H1 (cell line): ENCODE measurements at regions not wholly inside any gene's neighbourhood (a gene's known extent, or its start where the extent isn't known, plus 50 kb on each side); places are given as distances from the start of the nearest gene placed in this dataset.

Source experiments
- CTCF ChIA-PET: fragments of 300-600 bp; sonication (Branson Sonifier 250); formaldehyde crosslinking; loops from one replicate; lab custom pipeline; 2021; ENCODE audit not compliant: partially characterized antibody; lab: Charles Lee
- POLR2A ChIA-PET: fragments of 300-600 bp; sonication (Branson Sonifier 250); formaldehyde crosslinking; loops from one replicate; lab custom pipeline; 2021; ENCODE audit warnings: inconsistent platforms; ENCODE audit not compliant: partially characterized antibody; lab: Charles Lee
- DNase-seq, 2 experiments: peaks; one replicate each; pipeline versions ENCODE4 v3.0.0 to v3.0.0-alpha.2; 2010 to 2022; ENCODE audit warnings: low spot score in 2 of 2, low read depth in 1 of 2, mixed read lengths in 1 of 2
- FAIRE-seq: peaks from 2 replicates; lab custom pipeline; 2011; peaks lifted over from hg19 to GRCh38; lab: Jason Lieb, UNC
- H2AFZ ChIP-seq: 2 replicates; pipeline ENCODE4 v1.8.1; 2012; ENCODE audit warnings: low read length, inconsistent platforms
- H2AK5ac ChIP-seq: 2 replicates; pipeline ENCODE4 v1.6.1; 2013; ENCODE audit warnings: low read depth, low read length
- H2BK120ac ChIP-seq: replicated peaks from 2 replicates; pipeline ENCODE3; 2013; ENCODE audit warnings: low read depth, low read length, inconsistent platforms
- H2BK12ac ChIP-seq: 2 replicates; pipeline ENCODE4 v1.6.1; 2013; ENCODE audit warnings: low read depth, low read length
- H2BK15ac ChIP-seq: 2 replicates; pipeline ENCODE4 v1.6.1; 2013; ENCODE audit warnings: low read length
- H2BK20ac ChIP-seq: 2 replicates; pipeline ENCODE4 v1.6.1; 2013; ENCODE audit warnings: low read length
- H2BK5ac ChIP-seq: 2 replicates; pipeline ENCODE4 v1.6.1; 2013; ENCODE audit warnings: low read depth, low read length
- H3K14ac ChIP-seq: 2 replicates; pipeline ENCODE4 v1.6.1; 2013; ENCODE audit warnings: inconsistent platforms; ENCODE audit not compliant: insufficient read length
- H3K18ac ChIP-seq: 2 replicates; pipeline ENCODE4 v1.6.1; 2013; ENCODE audit warnings: low read length; ENCODE audit errors: extremely low read depth
- H3K23ac ChIP-seq: 2 replicates; pipeline ENCODE4 v1.6.1; 2013; ENCODE audit warnings: inconsistent platforms; ENCODE audit not compliant: insufficient read length
- H3K23me2 ChIP-seq: 2 replicates; pipeline ENCODE4 v1.6.1; 2013; ENCODE audit warnings: low read depth, low read length
- H3K27ac ChIP-seq: 2 replicates; pipeline ENCODE4 v1.6.1; 2011; ENCODE audit warnings: low read depth, low read length, inconsistent platforms
- H3K27me3 ChIP-seq, 4 experiments: replicated peaks in 1 of 4; 1 replicate in 1 of 4; 2 replicates in 3 of 4; pipeline versions ENCODE4 v1.6.1 to v1.8.1; 2011 to 2013; ENCODE audit warnings: low read length in 3 of 4, mild to moderate bottlenecking in 3 of 4, inconsistent platforms in 2 of 4, mixed read lengths in 2 of 4, moderate library complexity in 1 of 4; ENCODE audit not compliant: control insufficient read depth in 3 of 4, insufficient read depth in 3 of 4; ENCODE audit errors: extremely low read depth in 1 of 4
- H3K36me3 ChIP-seq, 4 experiments: 2 replicates each; pipeline versions ENCODE4 v1.6.1 to v1.8.1; 2011 to 2013; ENCODE audit warnings: mild to moderate bottlenecking in 4 of 4, low read length in 3 of 4, moderate library complexity in 2 of 4, control low read depth in 1 of 4, inconsistent platforms in 1 of 4; ENCODE audit not compliant: insufficient read depth in 4 of 4, control insufficient read depth in 2 of 4
- H3K4ac ChIP-seq: replicated peaks from 2 replicates; pipeline ENCODE3; 2013; ENCODE audit warnings: low read length, low read depth, mixed read lengths, inconsistent platforms; ENCODE audit not compliant: insufficient read length
- H3K4me1 ChIP-seq, 4 experiments: replicated peaks in 1 of 4; 1 replicate in 1 of 4; 2 replicates in 3 of 4; pipeline versions ENCODE4 v1.6.1 to v1.8.1; 2011 to 2013; ENCODE audit warnings: low read length in 3 of 4, inconsistent platforms in 2 of 4, mixed read lengths in 1 of 4; ENCODE audit not compliant: insufficient read depth in 4 of 4, control insufficient read depth in 3 of 4
- H3K4me2 ChIP-seq, 2 experiments: 2 replicates each; pipeline versions ENCODE4 v1.6.1 to v1.8.1; 2011 to 2013; ENCODE audit warnings: low read depth in 2 of 2, low read length in 2 of 2, control low read depth in 1 of 2, inconsistent platforms in 1 of 2, mild to moderate bottlenecking in 1 of 2; ENCODE audit not compliant: insufficient read depth in 1 of 2
- H3K4me3 ChIP-seq, 4 experiments: fragments of 200-600, 300-600 bp in 1 of 4; sonication (generic), shearing (Covaris generic), sonication (Bioruptor Twin) in 1 of 4; 2 replicates each; pipeline versions ENCODE4 v1.5.1 to v1.8.1; 2011 to 2016; ENCODE audit warnings: low read length in 4 of 4, low read depth in 3 of 4, control low read depth in 2 of 4, inconsistent platforms in 2 of 4, mild to moderate bottlenecking in 2 of 4, mixed read lengths in 1 of 4, moderate library complexity in 1 of 4; ENCODE audit not compliant: insufficient read depth in 2 of 4; ENCODE audit errors: extremely low read depth in 1 of 4
- H3K56ac ChIP-seq: replicated peaks from 2 replicates; pipeline ENCODE3; 2013; ENCODE audit warnings: low read depth, mild to moderate bottlenecking, mixed read lengths, low read length, inconsistent platforms; ENCODE audit not compliant: insufficient read length
- H3K79me1 ChIP-seq: 2 replicates; pipeline ENCODE4 v1.6.1; 2013; ENCODE audit warnings: low read depth, low read length, control low read depth
- H3K79me2 ChIP-seq, 2 experiments: 2 replicates each; pipeline versions ENCODE4 v1.6.1 to v1.8.1; 2012 to 2013; ENCODE audit warnings: low read length in 2 of 2, mild to moderate bottlenecking in 2 of 2, inconsistent platforms in 1 of 2; ENCODE audit not compliant: insufficient read depth in 2 of 2, control insufficient read depth in 1 of 2
- H3K9ac ChIP-seq, 4 experiments: replicated peaks in 1 of 4; 1 replicate in 1 of 4; 2 replicates in 3 of 4; pipeline versions ENCODE4 v1.6.1 to v1.8.1; 2011 to 2013; ENCODE audit warnings: low read depth in 3 of 4, low read length in 3 of 4, control low read depth in 2 of 4, mild to moderate bottlenecking in 2 of 4, moderate library complexity in 2 of 4, inconsistent platforms in 1 of 4; ENCODE audit errors: extremely low read depth in 1 of 4
- H3K9me3 ChIP-seq, 2 experiments: 2 replicates each; pipeline versions ENCODE4 v1.6.1 to v1.8.1; 2012 to 2013; ENCODE audit warnings: mild to moderate bottlenecking in 2 of 2, moderate library complexity in 2 of 2, control low read depth in 1 of 2, inconsistent platforms in 1 of 2, low read depth in 1 of 2, low read length in 1 of 2, mixed read lengths in 1 of 2; ENCODE audit not compliant: insufficient read depth in 2 of 2
- H4K20me1 ChIP-seq, 2 experiments: replicated peaks in 1 of 2; 2 replicates each; pipeline versions ENCODE3 to v1.8.1; 2011 to 2013; ENCODE audit warnings: inconsistent platforms in 2 of 2, low read length in 2 of 2, mild to moderate bottlenecking in 1 of 2; ENCODE audit not compliant: insufficient read depth in 2 of 2, control insufficient read depth in 1 of 2
- H4K5ac ChIP-seq: 2 replicates; pipeline ENCODE4 v1.6.1; 2013; ENCODE audit warnings: low read length, low read depth, mixed read lengths, inconsistent platforms; ENCODE audit not compliant: insufficient read length
- H4K8ac ChIP-seq: 2 replicates; pipeline ENCODE4 v1.8.0; 2013; ENCODE audit warnings: mild to moderate bottlenecking, moderate library complexity, low read length, inconsistent platforms; ENCODE audit not compliant: insufficient read depth; ENCODE audit errors: extremely low read depth
- H4K91ac ChIP-seq: replicated peaks from 2 replicates; pipeline ENCODE3; 2013; ENCODE audit warnings: low read length, mixed read lengths, inconsistent platforms; ENCODE audit not compliant: insufficient read length
- JUN ChIP-seq: IDR thresholded peaks from 2 replicates; pipeline ENCODE4 v1.6.1; 2011; ENCODE audit warnings: low read depth, mild to moderate bottlenecking, improper control_type of control experiment, low read length
- YY1 ChIP-seq: IDR thresholded peaks from 2 replicates; pipeline ENCODE4 v1.6.1; 2011; ENCODE audit warnings: low read depth, mild to moderate bottlenecking, low read length
- WGBS, 2 experiments: shearing (Covaris generic) in 1 of 2; methylation state at CpG; one replicate each; pipeline versions ENCODE4 v1.1.6 to v1.1.7; 2013 to 2015; ENCODE audit warnings: low lambda C conversion rate in 2 of 2, mixed read lengths in 2 of 2, inconsistent platforms in 1 of 2, low coverage in 1 of 2, missing lambda C conversion rate in 1 of 2; ENCODE audit not compliant: insufficient replicate concordance in 2 of 2, insufficient coverage in 1 of 2, insufficient read length in 1 of 2; ENCODE audit errors: extremely low coverage in 1 of 2, missing lambda C conversion rate in 1 of 2; 5-methylcytosine and 5-hydroxymethylcytosine counted together

GRCh38 chr17:77087650-77088454 lies 52.9 kb upstream of the SEC14L1 start:
- WGBS, 2 experiments, result 78% methylated on average over 16 of the region's 16 CpGs; no CpG with 5 or more reads in 1 of the 2 experiments
- Histone ChIP-seq H3K23ac (no peak overlapping the region), H4K91ac (peak overlapping the region; percentile 77), H3K18ac (no peak overlapping the region), H3K27me3 (no peaks in the 10 kb centered on the region), H2BK12ac (peak overlapping the region; percentile 2; the same call in 1 of the 2 replicates), H2BK5ac (no peak overlapping the region), H3K4ac (no peak overlapping the region), H3K23me2 (peaks cover 5% of the 10 kb centered on the region), H2BK20ac (no peak overlapping the region; the same call in 1 of the 2 replicates), H2BK120ac (no peak overlapping the region), H2AFZ (peak overlapping the region; percentile 92), H3K14ac (no peak overlapping the region), H3K4me2 (peak overlapping the region; percentile 91 to 96), H3K27ac (no peak overlapping the region), H4K8ac (peak overlapping the region; percentile 69; the same call in 1 of the 2 replicates), H3K79me2 (peaks cover 0 to 31% of the 10 kb centered on the region in 2 experiments; a peak in 3 of 4 replicates), H3K4me1 (peaks cover 0 to 4% (median under 1%) of the 10 kb centered on the region in 4 experiments; a peak in 2 of 7 replicates), H2BK15ac (peak overlapping the region; percentile 67; the same call in 1 of the 2 replicates), H3K9me3 (no peaks in the 10 kb centered on the region), H3K4me3 (peak overlapping the region; percentile 1 to 95 (median 72); a peak in 4 of 8 replicates), H3K9ac (0 out of 7 replicates have a peak overlapping the region, but pooled peaks of 1 of the 4 experiments have one; percentile 10), H2AK5ac (peak overlapping the region; percentile 61; the same call in 1 of the 2 replicates), H3K79me1 (no peaks in the 10 kb centered on the region; the same call in 1 of the 2 replicates), H3K56ac (no peak overlapping the region), H3K36me3 (peaks cover 4 to 16% (median 9%) of the 10 kb centered on the region in 4 experiments; a peak in 6 of 8 replicates), H4K5ac (peak overlapping the region; percentile 0), H4K20me1 (peaks cover 0 to 2% of the 10 kb centered on the region in 2 experiments)
- TF ChIP-seq JUN (no peak), YY1 (0 out of 2 replicates have a peak, but pooled peaks have one; percentile 21)
- POLR2A ChIA-PET, result interaction anchor here (0.6 to 2.0 kb wide), 21 partner anchors 7 to 700 kb away, joined by 3 to 7 read pairs (median 4); partner anchors contain the start of genes SEC14L1 and SRSF2
- FAIRE-seq, result no peak
- CTCF ChIA-PET, result interaction anchor here (0.6 to 4.3 kb wide), 39 partner anchors 9 to 223 kb away, joined by 3 to 44 read pairs (median 4); partner anchors contain the start of gene SEC14L1
- no peak for DNase-seq
